K562 (cell line): ENCODE measurements at regions not wholly inside any gene's neighbourhood (a gene's known extent, or its start where the extent isn't known, plus 50 kb on each side); places are given as distances from the start of the nearest gene placed in this dataset.

Experiments
- ATAC-seq: fragments of 200-7000 bp; cut with Tn5 transposase; 3 replicates; pipeline ENCODE4 v1.9.1; 2020; ENCODE audit warnings: moderate library complexity
- BruUV-seq: library from RNA; stranded (reverse); fragments of 400-500 nt; replicated peaks from 2 replicates; lab custom pipeline; 2021; lab: Mats Ljungman, UMichigan
- CTCF ChIA-PET: fragments of 300-600 bp; formaldehyde crosslinking; extraction: SDS; loops from one replicate; lab custom pipeline; 2021; ENCODE audit warnings: low intra/inter-chr PET ratio; lab: Yijun Ruan, JAX
- POLR2A ChIA-PET: fragments of 300-600, 350-650 bp; sonication (Branson Sonifier 250); formaldehyde crosslinking; extraction: SDS; loops from one replicate; lab custom pipeline; 2021; ENCODE audit warnings: antibody characterized with exemption, inconsistent platforms; lab: Yijun Ruan, JAX
- DNase-seq, 4 experiments: peaks; one replicate each; pipeline versions ENCODE4 v3.0.0 to v3.0.0-alpha.2; 2011 to 2018; ENCODE audit warnings: low spot score in 3 of 4, mixed read lengths in 3 of 4; ENCODE audit errors: extremely low read depth in 1 of 4
- FAIRE-seq: peaks from 2 replicates; lab custom pipeline; 2011; peaks lifted over from hg19 to GRCh38; lab: Jason Lieb, UNC
- H2AFZ ChIP-seq: 2 replicates; pipeline ENCODE4 v1.6.0; 2011; ENCODE audit warnings: low read depth, low read length, control low read depth, inconsistent platforms
- H3K27ac ChIP-seq: fragments of 200-600 bp; 3 replicates; pipeline ENCODE4 v1.8.0; 2011; ENCODE audit warnings: low read depth, mild to moderate bottlenecking, control low read depth, inconsistent platforms, low read length, moderate library complexity, mixed read lengths; ENCODE audit errors: extremely low read depth
- H3K27me3 ChIP-seq, 2 experiments: fragments of 300-600 bp in 1 of 2; 2 replicates in 1 of 2; 3 replicates in 1 of 2; pipeline versions ENCODE4 v1.6.0 to v1.8.0; 2011; ENCODE audit warnings: inconsistent platforms in 2 of 2, low read length in 2 of 2, mild to moderate bottlenecking in 1 of 2, mixed read lengths in 1 of 2, moderate library complexity in 1 of 2; ENCODE audit not compliant: control insufficient read depth in 2 of 2, insufficient read depth in 2 of 2
- H3K36me3 ChIP-seq: fragments of 300-600 bp; 3 replicates; pipeline ENCODE4 v1.8.0; 2011; ENCODE audit warnings: mild to moderate bottlenecking, low read length, inconsistent platforms; ENCODE audit not compliant: control insufficient read depth, insufficient read depth
- H3K4me1 ChIP-seq, 2 experiments: fragments of 200-600 bp in 1 of 2; replicated peaks in 1 of 2; 2 replicates in 1 of 2; 3 replicates in 1 of 2; pipeline versions ENCODE4 v1.5.1 to v1.8.0; 2011; ENCODE audit warnings: inconsistent platforms in 2 of 2, low read length in 2 of 2, mild to moderate bottlenecking in 1 of 2, mixed read lengths in 1 of 2, moderate library complexity in 1 of 2; ENCODE audit not compliant: control insufficient read depth in 2 of 2, insufficient read depth in 2 of 2
- H3K4me2 ChIP-seq: 2 replicates; pipeline ENCODE4 v1.6.1; 2011; ENCODE audit warnings: low read length, control low read depth, inconsistent platforms, mixed read lengths; ENCODE audit not compliant: insufficient read depth
- H3K4me3 ChIP-seq: fragments of 200-600 bp; sonication (generic), shearing (Covaris generic); 2 replicates; pipeline ENCODE4 v1.5.1; 2016; ENCODE audit warnings: control low read depth, inconsistent platforms
- H3K79me2 ChIP-seq: fragments of 200-600 bp; 3 replicates; pipeline ENCODE4 v1.8.0; 2011; ENCODE audit warnings: low read length, inconsistent platforms; ENCODE audit not compliant: control insufficient read depth, insufficient read depth
- H3K9ac ChIP-seq, 2 experiments: 2 replicates each; pipeline versions ENCODE4 v1.6.0 to v1.6.1; 2011; ENCODE audit warnings: low read depth in 2 of 2, low read length in 2 of 2, control low read depth in 1 of 2, inconsistent platforms in 1 of 2, mild to moderate bottlenecking in 1 of 2, mixed read lengths in 1 of 2; ENCODE audit not compliant: insufficient read depth in 1 of 2
- H3K9me1 ChIP-seq: one replicate; pipeline ENCODE4 v1.6.0; 2011; ENCODE audit warnings: inconsistent platforms, mild to moderate bottlenecking, low read length, moderate library complexity; ENCODE audit not compliant: control insufficient read depth, insufficient read depth
- H3K9me3 ChIP-seq: replicated peaks from 2 replicates; pipeline ENCODE4 v1.5.1; 2011; ENCODE audit warnings: low read depth, low read length, inconsistent platforms; ENCODE audit not compliant: control insufficient read depth, insufficient read depth
- H4K20me1 ChIP-seq: replicated peaks from 2 replicates; pipeline ENCODE4 v1.6.1; 2011; ENCODE audit warnings: low read length, inconsistent platforms, mixed read lengths; ENCODE audit not compliant: control insufficient read depth, insufficient read depth
- BRF1 ChIP-seq: IDR thresholded peaks from 3 replicates; pipeline ENCODE4 v1.6.1; 2011; ENCODE audit warnings: borderline replicate concordance, mild to moderate bottlenecking; ENCODE audit not compliant: insufficient read length; ENCODE audit errors: extremely low read depth
- CTCFL ChIP-seq: IDR thresholded peaks from 2 replicates; pipeline ENCODE4 v1.6.1; 2011; ENCODE audit warnings: borderline replicate concordance, low read depth, mild to moderate bottlenecking, moderate library complexity, low read length; ENCODE audit not compliant: insufficient read depth, poor library complexity, severe bottlenecking
- FOXA1 ChIP-seq: fragments of 450-650 bp; IDR thresholded peaks from 2 replicates; pipeline ENCODE4 v1.6.1; 2016; ENCODE audit warnings: mild to moderate bottlenecking, borderline replicate concordance
- LCOR ChIP-seq: sonication (generic); formaldehyde crosslinking; IDR thresholded peaks from 2 replicates; pipeline ENCODE4 v1.8.0; 2022; ENCODE audit warnings: mild to moderate bottlenecking, missing genetic modification reagents
- MCM3 ChIP-seq: fragments of 450-650 bp; IDR thresholded peaks from 2 replicates; pipeline ENCODE4 v1.6.1; 2016
- NEUROD1 ChIP-seq: fragments of 150-350 bp; IDR thresholded peaks from 2 replicates; pipeline ENCODE4 v1.6.1; 2014; ENCODE audit warnings: borderline replicate concordance, low read length, low read depth; ENCODE audit not compliant: partially characterized antibody
- RHOXF2B ChIP-seq: fragments of 250-450 bp; sonication (Bioruptor Pico); conservative IDR thresholded peaks from 2 replicates; pipeline ENCODE4 v1.5.1; 2021
- SAFB2 ChIP-seq: fragments of 200-400 bp; formaldehyde crosslinking; IDR thresholded peaks from 2 replicates; pipeline ENCODE4 v1.6.1; 2018; ENCODE audit warnings: borderline replicate concordance, low read length, low read depth, moderate library complexity; ENCODE audit not compliant: severe bottlenecking
- SUPT5H ChIP-seq: fragments of 450-650 bp; IDR thresholded peaks from 2 replicates; pipeline ENCODE4 v1.6.1; 2016
- whole genome bisulfite sequencing: fragments of 100-300 bp; shearing (Covaris generic); methylation state at CpG from one replicate; pipeline ENCODE4 v1.1.6; 2016; ENCODE audit warnings: low coverage, mixed read lengths; ENCODE audit not compliant: insufficient coverage; ENCODE audit errors: missing lambda C conversion rate; 5-methylcytosine and 5-hydroxymethylcytosine counted together
- in situ Hi-C: fragments of 300-500 bp; cut with MboI; formaldehyde crosslinking; loops from 4 replicates; pipeline ENCODE4 v1.15.0; 2018; ENCODE audit warnings: inconsistent platforms, mixed read lengths
- intact Hi-C: fragments of 100-400 bp; cut with micrococcal nuclease; formaldehyde crosslinking; loops from 2 replicates; pipeline ENCODE4 v1.14.2; 2022
- TF ChIP-seq, protein P1 (sequence below): sonication (generic); formaldehyde crosslinking; IDR thresholded peaks from 2 replicates; pipeline ENCODE4 v1.8.0; 2022; ENCODE audit warnings: mild to moderate bottlenecking, missing genetic modification reagents
- TF ChIP-seq, protein P2 (sequence below): fragments of 450-650 bp; IDR thresholded peaks from 2 replicates; pipeline ENCODE4 v1.6.1; 2017; ENCODE audit warnings: antibody characterized with exemption, mild to moderate bottlenecking

DNA sequence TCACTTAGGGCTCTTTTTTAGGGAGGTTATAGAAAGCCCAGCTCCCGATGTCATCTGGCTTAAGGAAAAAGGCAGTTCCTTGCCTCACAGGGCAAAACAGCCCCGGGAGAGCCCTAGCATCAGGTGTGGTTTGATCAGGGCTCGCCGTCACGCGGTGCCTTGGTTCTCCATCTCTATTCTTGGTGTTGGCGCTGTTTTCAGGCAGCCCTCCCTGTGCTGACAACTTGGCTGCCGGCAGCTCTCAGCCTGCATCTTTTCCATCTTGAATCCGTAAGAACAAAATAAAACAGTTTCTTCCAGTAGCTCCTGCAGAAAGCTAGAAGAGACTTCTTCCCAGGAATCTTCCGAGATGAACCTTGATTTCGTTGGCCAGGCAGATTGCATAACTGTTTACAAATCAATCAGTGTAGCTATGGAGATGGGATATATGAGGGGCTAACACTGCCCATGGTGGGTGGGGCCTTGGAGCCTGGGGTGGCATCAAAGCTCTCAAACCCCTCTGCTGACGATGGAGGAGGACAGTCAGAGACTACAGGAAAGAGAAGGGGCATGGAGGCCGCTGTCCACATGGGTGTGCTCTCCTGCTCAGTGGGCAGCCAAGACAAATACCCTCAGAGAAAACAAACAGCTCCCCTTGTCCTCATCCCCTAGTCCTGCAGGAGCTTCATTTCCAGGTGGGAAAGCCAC, 370.7 kb upstream of the C1orf174 start:
- no peak overlapping the region for H3K4me2 ChIP-seq
- H4K20me1 ChIP-seq = no peaks in the 10 kb centered on the region
- POLR2A ChIA-PET = interaction anchor here (0.6 to 1.0 kb wide), 2 partner anchors 12 to 331 kb away, joined by 3 read pairs; no protein-coding TSS in a partner anchor
- DNase-seq = no peak
- H3K79me2 ChIP-seq = no peaks in the 10 kb centered on the region
- no peak for ATAC-seq
- in situ Hi-C loops = no loop called here
- peaks cover 3 to 29% of the 10 kb centered on the region in 2 experiments; a peak in 3 of 5 replicates for H3K27me3 ChIP-seq
- H3K36me3 ChIP-seq = no peaks in the 10 kb centered on the region
- no peaks in the 10 kb centered on the region for H3K9me1 ChIP-seq
- H2AFZ ChIP-seq = no peak overlapping the region
- no peak overlapping the region for H3K9ac ChIP-seq
- no peak for FAIRE-seq
- intact Hi-C loops = no loop called here
- no peak overlapping the region for H3K4me3 ChIP-seq
- WGBS = 1% methylated on average over 13 of the region's 13 CpGs
- H3K27ac ChIP-seq = no peak overlapping the region
- BruUV-seq = no TSS peak
- no peaks in the 10 kb centered on the region for H3K9me3 ChIP-seq
- no peak for TF ChIP-seq BRF1
- TF ChIP-seq CTCFL = no peak
- TF ChIP-seq MCM3 = no peak
- TF ChIP-seq RHOXF2B (CRISPR knock-in tag) = no peak
- TF ChIP-seq SUPT5H = no peak
- TF ChIP-seq, protein P1, sequence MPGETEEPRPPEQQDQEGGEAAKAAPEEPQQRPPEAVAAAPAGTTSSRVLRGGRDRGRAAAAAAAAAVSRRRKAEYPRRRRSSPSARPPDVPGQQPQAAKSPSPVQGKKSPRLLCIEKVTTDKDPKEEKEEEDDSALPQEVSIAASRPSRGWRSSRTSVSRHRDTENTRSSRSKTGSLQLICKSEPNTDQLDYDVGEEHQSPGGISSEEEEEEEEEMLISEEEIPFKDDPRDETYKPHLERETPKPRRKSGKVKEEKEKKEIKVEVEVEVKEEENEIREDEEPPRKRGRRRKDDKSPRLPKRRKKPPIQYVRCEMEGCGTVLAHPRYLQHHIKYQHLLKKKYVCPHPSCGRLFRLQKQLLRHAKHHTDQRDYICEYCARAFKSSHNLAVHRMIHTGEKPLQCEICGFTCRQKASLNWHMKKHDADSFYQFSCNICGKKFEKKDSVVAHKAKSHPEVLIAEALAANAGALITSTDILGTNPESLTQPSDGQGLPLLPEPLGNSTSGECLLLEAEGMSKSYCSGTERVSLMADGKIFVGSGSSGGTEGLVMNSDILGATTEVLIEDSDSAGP = no peak
- TF ChIP-seq SAFB2 = no peak
- TF ChIP-seq, protein P2, sequence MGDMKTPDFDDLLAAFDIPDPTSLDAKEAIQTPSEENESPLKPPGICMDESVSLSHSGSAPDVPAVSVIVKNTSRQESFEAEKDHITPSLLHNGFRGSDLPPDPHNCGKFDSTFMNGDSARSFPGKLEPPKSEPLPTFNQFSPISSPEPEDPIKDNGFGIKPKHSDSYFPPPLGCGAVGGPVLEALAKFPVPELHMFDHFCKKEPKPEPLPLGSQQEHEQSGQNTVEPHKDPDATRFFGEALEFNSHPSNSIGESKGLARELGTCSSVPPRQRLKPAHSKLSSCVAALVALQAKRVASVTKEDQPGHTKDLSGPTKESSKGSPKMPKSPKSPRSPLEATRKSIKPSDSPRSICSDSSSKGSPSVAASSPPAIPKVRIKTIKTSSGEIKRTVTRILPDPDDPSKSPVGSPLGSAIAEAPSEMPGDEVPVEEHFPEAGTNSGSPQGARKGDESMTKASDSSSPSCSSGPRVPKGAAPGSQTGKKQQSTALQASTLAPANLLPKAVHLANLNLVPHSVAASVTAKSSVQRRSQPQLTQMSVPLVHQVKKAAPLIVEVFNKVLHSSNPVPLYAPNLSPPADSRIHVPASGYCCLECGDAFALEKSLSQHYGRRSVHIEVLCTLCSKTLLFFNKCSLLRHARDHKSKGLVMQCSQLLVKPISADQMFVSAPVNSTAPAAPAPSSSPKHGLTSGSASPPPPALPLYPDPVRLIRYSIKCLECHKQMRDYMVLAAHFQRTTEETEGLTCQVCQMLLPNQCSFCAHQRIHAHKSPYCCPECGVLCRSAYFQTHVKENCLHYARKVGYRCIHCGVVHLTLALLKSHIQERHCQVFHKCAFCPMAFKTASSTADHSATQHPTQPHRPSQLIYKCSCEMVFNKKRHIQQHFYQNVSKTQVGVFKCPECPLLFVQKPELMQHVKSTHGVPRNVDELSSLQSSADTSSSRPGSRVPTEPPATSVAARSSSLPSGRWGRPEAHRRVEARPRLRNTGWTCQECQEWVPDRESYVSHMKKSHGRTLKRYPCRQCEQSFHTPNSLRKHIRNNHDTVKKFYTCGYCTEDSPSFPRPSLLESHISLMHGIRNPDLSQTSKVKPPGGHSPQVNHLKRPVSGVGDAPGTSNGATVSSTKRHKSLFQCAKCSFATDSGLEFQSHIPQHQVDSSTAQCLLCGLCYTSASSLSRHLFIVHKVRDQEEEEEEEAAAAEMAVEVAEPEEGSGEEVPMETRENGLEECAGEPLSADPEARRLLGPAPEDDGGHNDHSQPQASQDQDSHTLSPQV = no peak
- TF ChIP-seq FOXA1 = no peak
- no peak for TF ChIP-seq NEUROD1
- TF ChIP-seq LCOR (CRISPR knock-in tag) = no peak
- CTCF ChIA-PET = no interaction called here
- no peaks in the 10 kb centered on the region for H3K4me1 ChIP-seq
